ENCODE measurements at regions not wholly inside any gene's neighbourhood (a gene's known extent, or its start where the extent isn't known, plus 50 kb on each side); places are given as distances from the start of the nearest gene placed in this dataset.

GRCh38 chr5:120320626-120321025 is 143.5 kb upstream of the PRR16 start:
- Histone ChIP-seq H3K27me3 (no peaks in the 10 kb centered on the region), H3K4me1 (no peaks in the 10 kb centered on the region), H3K27ac (no peak overlapping the region), H3K4me3 (no peak overlapping the region), H3K36me3 (no peaks in the 10 kb centered on the region), H3K9me3 (no peaks in the 10 kb centered on the region)
- no peak for ATAC-seq
- TF ChIP-seq POLR2A (IDR thresholded peaks at IDR 0.05) (no peak), POLR2AphosphoS5 (IDR thresholded peaks at IDR 0.05) (no peak)

GRCh38 chr5:120326651-120327050 is 137.4 kb upstream of the PRR16 start:
- H3K27ac ChIP-seq, result no peak overlapping the region
- H3K9me3 ChIP-seq, result peaks cover 0 to 7% (median 0%) of the 10 kb centered on the region in 3 donors
- TF ChIP-seq EP300 (IDR thresholded peaks at IDR 0.05) (no peak), POLR2A (IDR thresholded peaks at IDR 0.05) (no peak), CTCF (IDR thresholded peaks at IDR 0.05) (no peak), POLR2AphosphoS5 (IDR thresholded peaks at IDR 0.05) (no peak)
- ATAC-seq, result no peak
- no peaks in the 10 kb centered on the region for H3K27me3 ChIP-seq
- H3K4me3 ChIP-seq, result no peak overlapping the region
- H3K4me1 ChIP-seq, result no peaks in the 10 kb centered on the region
- H3K36me3 ChIP-seq, result no peaks in the 10 kb centered on the region

- no peak for ATAC-seq
- TF ChIP-seq POLR2AphosphoS5 (IDR thresholded peaks at IDR 0.05), result no peak
- TF ChIP-seq POLR2A (IDR thresholded peaks at IDR 0.05), result no peak
- no peak for TF ChIP-seq EP300 (IDR thresholded peaks at IDR 0.05)
- TF ChIP-seq CTCF (IDR thresholded peaks at IDR 0.05), result no peak
- H3K9me3 ChIP-seq, result peaks cover 0 to 7% (median 0%) of the 10 kb centered on the region in 3 donors
- WGBS, 2 donors (ENCODE audit: low coverage in 1 of 2), result 35 to 57% methylated on average over 2 of the region's 2 CpGs
- H3K27me3 ChIP-seq, result no peaks in the 10 kb centered on the region
- no peak overlapping the region for H3K4me3 ChIP-seq
- H3K36me3 ChIP-seq, result no peaks in the 10 kb centered on the region
- H3K4me1 ChIP-seq, result no peaks in the 10 kb centered on the region
- H3K27ac ChIP-seq, result no peak overlapping the region
These were observed 136.9 kb upstream of the PRR16 start for GRCh38 chr5:120327180-120327579.

GRCh38 chr5:120329095-120329494 is 135.0 kb upstream of the PRR16 start:
- TF ChIP-seq EP300 (IDR thresholded peaks at IDR 0.05) (no peak), POLR2AphosphoS5 (IDR thresholded peaks at IDR 0.05) (no peak), POLR2A (IDR thresholded peaks at IDR 0.05) (no peak), CTCF (IDR thresholded peaks at IDR 0.05) (no peak)
- H3K4me1 ChIP-seq, result no peaks in the 10 kb centered on the region

GRCh38 chr5:120330558-120330957 is 133.5 kb upstream of the PRR16 start:
- no peak for ATAC-seq

More at GRCh38 chr5:120329095-120329494, 135.0 kb upstream of the PRR16 start:
- H3K9me3 ChIP-seq, result peaks cover 0 to 7% (median 0%) of the 10 kb centered on the region in 3 donors
- WGBS, 2 donors (ENCODE audit: low coverage in 1 of 2), result 67 to 100% methylated on average over 2 of the region's 2 CpGs
- no peak overlapping the region for H3K4me3 ChIP-seq
- no peak overlapping the region for H3K27ac ChIP-seq
- no peaks in the 10 kb centered on the region for H3K27me3 ChIP-seq
- ATAC-seq, result no peak
- no peaks in the 10 kb centered on the region for H3K36me3 ChIP-seq

More at GRCh38 chr5:120330558-120330957, 133.5 kb upstream of the PRR16 start:
- TF ChIP-seq POLR2A (IDR thresholded peaks at IDR 0.05) (no peak), CTCF (IDR thresholded peaks at IDR 0.05) (no peak), EP300 (IDR thresholded peaks at IDR 0.05) (no peak)
- Histone ChIP-seq H3K27me3 (no peaks in the 10 kb centered on the region), H3K36me3 (no peaks in the 10 kb centered on the region), H3K4me3 (no peak overlapping the region), H3K9me3 (peaks cover 0 to 7% (median 0%) of the 10 kb centered on the region in 3 donors), H3K4me1 (no peaks in the 10 kb centered on the region), H3K27ac (no peak overlapping the region)
- WGBS, 2 donors (ENCODE audit: low coverage in 1 of 2), result 43 to 73% methylated on average over 1 of the region's 1 CpG
